T-helper 1 cell treated with Interleukin-12 subunit alpha and Interleukin-12 subunit beta and Interleukin-4 antibody, amounts not matched to agents 30 μg/mL and 1 μg/mL, for 36 hours (primary cell): ENCODE measurements at regions not wholly inside any gene's neighbourhood (a gene's known extent, or its start where the extent isn't known, plus 50 kb on each side); places are given as distances from the start of the nearest gene placed in this dataset.
"Not testable (repeated sequence)": the region's sequence is repeated elsewhere in the genome, so short reads cannot be mapped to it uniquely, and the experiment has no call there.

Experiments
- H3K27ac Mint-ChIP-seq: one replicate; pipeline ENCODE4 v1.8.0; 2021; ENCODE audit warnings: mild to moderate bottlenecking, mixed read lengths
- H3K27me3 Mint-ChIP-seq: one replicate; pipeline ENCODE4 v1.8.0; 2021; ENCODE audit warnings: low read depth, mixed read lengths
- H3K36me3 Mint-ChIP-seq: one replicate; pipeline ENCODE4 v1.8.0; 2021; ENCODE audit warnings: low read depth, mixed read lengths
- H3K4me1 Mint-ChIP-seq: one replicate; pipeline ENCODE4 v1.8.0; 2021; ENCODE audit warnings: low read depth, mixed read lengths
- H3K4me3 Mint-ChIP-seq: one replicate; pipeline ENCODE4 v1.8.0; 2021; ENCODE audit warnings: mild to moderate bottlenecking, moderate library complexity, mixed read lengths
- H3K9me3 Mint-ChIP-seq: one replicate; pipeline ENCODE4 v1.8.0; 2021; ENCODE audit warnings: mixed read lengths

- peak overlapping the region; percentile 15 for H3K27ac Mint-ChIP-seq
- no peaks in the 10 kb centered on the region for H3K27me3 Mint-ChIP-seq
- peaks cover 26% of the 10 kb centered on the region for H3K4me1 Mint-ChIP-seq
- peaks cover 56% of the 10 kb centered on the region for H3K9me3 Mint-ChIP-seq
- peaks cover 27% of the 10 kb centered on the region for H3K36me3 Mint-ChIP-seq
- H3K4me3 Mint-ChIP-seq: no peak overlapping the region
Observed at GRCh38 chrY:12212394-12212793, 488.6 kb upstream of the USP9Y start.

- peaks cover 29% of the 10 kb centered on the region for H3K36me3 Mint-ChIP-seq
Observed at GRCh38 chrY:12215564-12216022, 485.4 kb upstream of the USP9Y start.

GRCh38 chrY:12230921-12231320, 470.1 kb upstream of the USP9Y start:
- no peak overlapping the region for H3K27ac Mint-ChIP-seq
- no peaks in the 10 kb centered on the region for H3K9me3 Mint-ChIP-seq
- no peaks in the 10 kb centered on the region for H3K4me1 Mint-ChIP-seq
- no peaks in the 10 kb centered on the region for H3K27me3 Mint-ChIP-seq
- no peaks in the 10 kb centered on the region for H3K36me3 Mint-ChIP-seq
- no peak overlapping the region for H3K4me3 Mint-ChIP-seq

More at GRCh38 chrY:12215564-12216022, 485.4 kb upstream of the USP9Y start:
- peaks cover 69% of the 10 kb centered on the region for H3K9me3 Mint-ChIP-seq
- peaks cover 32% of the 10 kb centered on the region for H3K4me1 Mint-ChIP-seq
- H3K4me3 Mint-ChIP-seq: no peak overlapping the region
- H3K27me3 Mint-ChIP-seq: no peaks in the 10 kb centered on the region
- no peak overlapping the region for H3K27ac Mint-ChIP-seq

GRCh38 chrY:12236399-12236798, 464.6 kb upstream of the USP9Y start:
- no peaks in the 10 kb centered on the region for H3K27me3 Mint-ChIP-seq
- H3K4me1 Mint-ChIP-seq: no peaks in the 10 kb centered on the region
- H3K4me3 Mint-ChIP-seq: no peak overlapping the region
- no peaks in the 10 kb centered on the region for H3K9me3 Mint-ChIP-seq
- no peak overlapping the region for H3K27ac Mint-ChIP-seq
- H3K36me3 Mint-ChIP-seq: no peaks in the 10 kb centered on the region

- H3K27me3 Mint-ChIP-seq, H3K4me3 Mint-ChIP-seq, H3K9me3 Mint-ChIP-seq, H3K4me1 Mint-ChIP-seq, H3K36me3 Mint-ChIP-seq, H3K27ac Mint-ChIP-seq: not testable (repeated sequence)
Observed at GRCh38 chrY:12240326-12240725, 460.7 kb upstream of the USP9Y start.

GRCh38 chrY:12244146-12244545, 456.9 kb upstream of the USP9Y start:
- Mint-ChIP-seq H3K9me3 (no peaks in the 10 kb centered on the region), H3K27ac (no peak overlapping the region), H3K4me1 (no peaks in the 10 kb centered on the region), H3K4me3 (no peak overlapping the region), H3K36me3 (no peaks in the 10 kb centered on the region), H3K27me3 (no peaks in the 10 kb centered on the region)

GRCh38 chrY:12253756-12254155, 447.3 kb upstream of the USP9Y start:
- Mint-ChIP-seq H3K9me3 (no peaks in the 10 kb centered on the region), H3K4me3 (no peak overlapping the region), H3K27ac (no peak overlapping the region)

GRCh38 chrY:12271162-12271561, 429.9 kb upstream of the USP9Y start:
- H3K9me3 Mint-ChIP-seq: peaks cover 2% of the 10 kb centered on the region
- H3K27me3 Mint-ChIP-seq: no peaks in the 10 kb centered on the region
- no peaks in the 10 kb centered on the region for H3K36me3 Mint-ChIP-seq

More at GRCh38 chrY:12253756-12254155, 447.3 kb upstream of the USP9Y start:
- H3K4me1 Mint-ChIP-seq: peaks cover 2% of the 10 kb centered on the region
- H3K36me3 Mint-ChIP-seq: no peaks in the 10 kb centered on the region
- no peaks in the 10 kb centered on the region for H3K27me3 Mint-ChIP-seq

GRCh38 chrY:12285608-12286007, 415.4 kb upstream of the USP9Y start:
- Mint-ChIP-seq H3K4me1 (peaks cover 6% of the 10 kb centered on the region), H3K36me3 (no peaks in the 10 kb centered on the region), H3K27ac (no peak overlapping the region), H3K27me3 (no peaks in the 10 kb centered on the region), H3K4me3 (no peak overlapping the region), H3K9me3 (peaks cover 8% of the 10 kb centered on the region)

More at GRCh38 chrY:12271162-12271561, 429.9 kb upstream of the USP9Y start:
- Mint-ChIP-seq H3K4me1 (no peaks in the 10 kb centered on the region), H3K27ac (no peak overlapping the region), H3K4me3 (no peak overlapping the region)

- no peak overlapping the region for H3K4me3 Mint-ChIP-seq
- H3K9me3 Mint-ChIP-seq: peaks cover 4% of the 10 kb centered on the region
- H3K4me1 Mint-ChIP-seq: peaks cover 6% of the 10 kb centered on the region
- H3K27ac Mint-ChIP-seq: no peak overlapping the region
- no peaks in the 10 kb centered on the region for H3K27me3 Mint-ChIP-seq
- H3K36me3 Mint-ChIP-seq: no peaks in the 10 kb centered on the region
Observed at GRCh38 chrY:12288919-12289318, 412.1 kb upstream of the USP9Y start.

GRCh38 chrY:12289415-12289814, 411.6 kb upstream of the USP9Y start:
- Mint-ChIP-seq H3K9me3 (peaks cover 3% of the 10 kb centered on the region), H3K36me3 (no peaks in the 10 kb centered on the region), H3K27ac (no peak overlapping the region), H3K27me3 (no peaks in the 10 kb centered on the region), H3K4me1 (peaks cover 6% of the 10 kb centered on the region), H3K4me3 (no peak overlapping the region)

- peaks cover 6% of the 10 kb centered on the region for H3K4me1 Mint-ChIP-seq
- H3K9me3 Mint-ChIP-seq: no peaks in the 10 kb centered on the region
- H3K36me3 Mint-ChIP-seq: no peaks in the 10 kb centered on the region
- no peak overlapping the region for H3K4me3 Mint-ChIP-seq
- H3K27ac Mint-ChIP-seq: no peak overlapping the region
- no peaks in the 10 kb centered on the region for H3K27me3 Mint-ChIP-seq
Observed at GRCh38 chrY:12292542-12292941, 408.5 kb upstream of the USP9Y start.

GRCh38 chrY:12296460-12296859, 404.6 kb upstream of the USP9Y start:
- no peaks in the 10 kb centered on the region for H3K27me3 Mint-ChIP-seq
- no peaks in the 10 kb centered on the region for H3K36me3 Mint-ChIP-seq
- H3K9me3 Mint-ChIP-seq: no peaks in the 10 kb centered on the region
- H3K4me1 Mint-ChIP-seq: no peaks in the 10 kb centered on the region
- no peak overlapping the region for H3K27ac Mint-ChIP-seq
- no peak overlapping the region for H3K4me3 Mint-ChIP-seq

- not testable (repeated sequence) for H3K27ac Mint-ChIP-seq, H3K27me3 Mint-ChIP-seq, H3K4me3 Mint-ChIP-seq, H3K4me1 Mint-ChIP-seq, H3K36me3 Mint-ChIP-seq, H3K9me3 Mint-ChIP-seq
Observed at GRCh38 chrY:12299796-12300195, 401.2 kb upstream of the USP9Y start.

GRCh38 chrY:12303464-12303863, 397.6 kb upstream of the USP9Y start:
- H3K4me3 Mint-ChIP-seq: peak overlapping the region; percentile 58
- H3K4me1 Mint-ChIP-seq: peaks cover 2% of the 10 kb centered on the region
- no peaks in the 10 kb centered on the region for H3K27me3 Mint-ChIP-seq
- H3K9me3 Mint-ChIP-seq: no peaks in the 10 kb centered on the region
- no peaks in the 10 kb centered on the region for H3K36me3 Mint-ChIP-seq
- peak overlapping the region; percentile 41 for H3K27ac Mint-ChIP-seq

GRCh38 chrY:12305456-12305855, 395.6 kb upstream of the USP9Y start:
- no peak overlapping the region for H3K27ac Mint-ChIP-seq

More at GRCh38 chrY:12305456-12305855, 395.6 kb upstream of the USP9Y start:
- no peaks in the 10 kb centered on the region for H3K27me3 Mint-ChIP-seq
- peaks cover 2% of the 10 kb centered on the region for H3K4me1 Mint-ChIP-seq
- no peaks in the 10 kb centered on the region for H3K9me3 Mint-ChIP-seq
- no peak overlapping the region for H3K4me3 Mint-ChIP-seq
- H3K36me3 Mint-ChIP-seq: no peaks in the 10 kb centered on the region
